ENCODE measurements at regions not wholly inside any gene's neighbourhood (a gene's known extent, or its start where the extent isn't known, plus 50 kb on each side); places are given as distances from the start of the nearest gene placed in this dataset.

DNA sequence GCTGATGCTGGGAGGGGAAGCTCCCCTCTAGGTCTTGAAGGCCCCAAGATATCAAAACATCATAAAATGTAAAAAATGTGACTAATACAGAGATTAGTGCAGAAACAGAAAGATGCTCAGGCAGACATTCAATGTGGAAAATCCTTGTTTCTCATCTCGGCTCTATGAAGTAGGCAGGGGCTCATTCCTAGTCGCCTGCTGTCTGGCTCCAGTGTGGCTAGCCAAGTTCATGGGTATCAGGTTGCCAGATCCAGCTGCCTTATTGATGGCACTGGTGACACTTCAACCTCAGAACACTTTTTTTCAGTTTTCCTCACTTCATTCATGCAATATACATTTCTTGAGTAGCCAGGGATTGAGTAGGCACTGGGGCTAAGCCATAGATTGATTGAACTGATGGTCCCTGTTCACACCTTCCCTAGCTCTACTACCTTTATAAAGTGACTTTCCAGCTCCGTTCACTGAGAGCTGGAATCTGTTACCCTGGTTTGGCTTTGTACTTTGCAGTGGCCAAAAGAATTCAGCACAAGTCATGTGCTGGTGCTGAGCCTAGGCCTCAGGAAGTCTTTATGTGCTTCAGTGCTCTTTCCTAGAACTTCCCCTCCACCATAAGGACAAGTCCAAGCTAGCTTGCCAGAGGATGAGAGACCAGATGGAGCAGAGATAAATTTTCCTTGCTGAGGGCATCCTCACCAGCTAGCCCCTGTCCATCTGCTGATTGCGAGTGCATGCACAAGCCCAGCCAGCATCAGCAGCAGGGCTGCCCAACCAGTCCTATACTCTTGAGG lies 373.6 kb upstream of the ST6GAL2 start:
- no peak overlapping the region for H3K9ac ChIP-seq (ENCODE audit: insufficient read depth, low read length, poor library complexity, severe bottlenecking)
- H3K4me3 ChIP-seq (replicated peaks in 1 of 3; ENCODE audit: low read depth in 2 of 3, low read length in 3 of 3): no peak overlapping the region
- H3K9me3 ChIP-seq (replicated peaks in 1 of 2; ENCODE audit: control insufficient read depth in 1 of 2, insufficient read depth in 1 of 2, low read length in 2 of 2): peaks cover 6 to 25% of the 10 kb centered on the region in 2 donors
- H2AFZ ChIP-seq (ENCODE audit: insufficient read depth, low read depth, low read length, poor library complexity, severe bottlenecking): no peak overlapping the region
- H3K4me2 ChIP-seq (replicated peaks; ENCODE audit: extremely low read depth, low read length, poor library complexity, severe bottlenecking): no peak overlapping the region
- no peaks in the 10 kb centered on the region for H3K4me1 ChIP-seq (ENCODE audit: control insufficient read depth in 1 of 2, insufficient read depth in 2 of 2, low read length in 2 of 2)
- Mint-ChIP-seq H3K4me3 (no peak overlapping the region), H3K27ac (no peak overlapping the region), H3K9me3 (peaks cover 4 to 22% (median 8%) of the 10 kb centered on the region in 7 donors), H3K36me3 (no peaks in the 10 kb centered on the region), H3K4me1 (no peaks in the 10 kb centered on the region), H3K27me3 (ENCODE audit: low read depth in 3 of 3) (no peaks in the 10 kb centered on the region)
- intact Hi-C loops (cut with micrococcal nuclease): no loop called here
- H3K36me3 ChIP-seq (replicated peaks in 1 of 2; ENCODE audit: control insufficient read depth in 1 of 2, insufficient read depth in 2 of 2, low read length in 2 of 2): no peaks in the 10 kb centered on the region
- TF ChIP-seq, protein P1, sequence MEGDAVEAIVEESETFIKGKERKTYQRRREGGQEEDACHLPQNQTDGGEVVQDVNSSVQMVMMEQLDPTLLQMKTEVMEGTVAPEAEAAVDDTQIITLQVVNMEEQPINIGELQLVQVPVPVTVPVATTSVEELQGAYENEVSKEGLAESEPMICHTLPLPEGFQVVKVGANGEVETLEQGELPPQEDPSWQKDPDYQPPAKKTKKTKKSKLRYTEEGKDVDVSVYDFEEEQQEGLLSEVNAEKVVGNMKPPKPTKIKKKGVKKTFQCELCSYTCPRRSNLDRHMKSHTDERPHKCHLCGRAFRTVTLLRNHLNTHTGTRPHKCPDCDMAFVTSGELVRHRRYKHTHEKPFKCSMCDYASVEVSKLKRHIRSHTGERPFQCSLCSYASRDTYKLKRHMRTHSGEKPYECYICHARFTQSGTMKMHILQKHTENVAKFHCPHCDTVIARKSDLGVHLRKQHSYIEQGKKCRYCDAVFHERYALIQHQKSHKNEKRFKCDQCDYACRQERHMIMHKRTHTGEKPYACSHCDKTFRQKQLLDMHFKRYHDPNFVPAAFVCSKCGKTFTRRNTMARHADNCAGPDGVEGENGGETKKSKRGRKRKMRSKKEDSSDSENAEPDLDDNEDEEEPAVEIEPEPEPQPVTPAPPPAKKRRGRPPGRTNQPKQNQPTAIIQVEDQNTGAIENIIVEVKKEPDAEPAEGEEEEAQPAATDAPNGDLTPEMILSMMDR (IDR thresholded peaks at IDR 0.05): no peak
- no peaks in the 10 kb centered on the region for H3K79me2 ChIP-seq (ENCODE audit: insufficient read depth, low read length)
- no peak for DNase-seq
- 76% methylated on average over 4 of the region's 4 CpGs for WGBS (ENCODE audit: insufficient coverage)
- no peaks in the 10 kb centered on the region for H3K27me3 ChIP-seq (ENCODE audit: control insufficient read depth in 2 of 2, insufficient read depth in 2 of 2, low read length in 2 of 2)
- H4K20me1 ChIP-seq (ENCODE audit: insufficient read depth, low read length): no peaks in the 10 kb centered on the region
- no peak overlapping the region for H3K27ac ChIP-seq (ENCODE audit: low read depth in 1 of 2, low read length in 2 of 2)

DNA sequence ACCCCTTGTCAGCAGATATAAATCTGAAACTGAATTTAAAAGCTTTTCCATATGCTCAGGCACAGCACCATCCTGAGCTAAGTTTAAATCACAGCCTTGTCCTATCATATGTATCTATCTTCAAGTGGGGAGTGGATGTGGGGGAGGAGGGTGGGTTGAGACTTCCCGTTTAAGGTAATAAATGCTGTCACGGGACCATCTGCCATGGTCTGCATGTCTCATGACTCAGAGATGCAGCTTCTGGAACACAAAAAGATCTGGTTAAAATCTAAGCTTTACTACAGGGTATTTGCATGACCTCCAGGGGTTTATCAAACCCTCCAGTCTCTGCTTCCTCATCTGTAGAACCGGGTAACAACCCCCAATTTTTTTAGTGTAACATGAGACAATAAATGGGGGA lies 377.7 kb upstream of the ST6GAL2 start:
- Histone ChIP-seq H3K9ac (ENCODE audit: insufficient read depth, low read length, poor library complexity, severe bottlenecking) (no peak overlapping the region), H3K27ac (ENCODE audit: low read depth in 1 of 2, low read length in 2 of 2) (no peak overlapping the region), H3K27me3 (ENCODE audit: control insufficient read depth in 2 of 2, insufficient read depth in 2 of 2, low read length in 2 of 2) (no peaks in the 10 kb centered on the region), H3K4me1 (ENCODE audit: control insufficient read depth in 1 of 2, insufficient read depth in 2 of 2, low read length in 2 of 2) (no peaks in the 10 kb centered on the region), H3K36me3 (replicated peaks in 1 of 2; ENCODE audit: control insufficient read depth in 1 of 2, insufficient read depth in 2 of 2, low read length in 2 of 2) (no peaks in the 10 kb centered on the region), H4K20me1 (ENCODE audit: insufficient read depth, low read length) (no peaks in the 10 kb centered on the region), H3K9me3 (replicated peaks in 1 of 2; ENCODE audit: control insufficient read depth in 1 of 2, insufficient read depth in 1 of 2, low read length in 2 of 2) (peaks cover 6 to 8% of the 10 kb centered on the region in 2 donors), H2AFZ (ENCODE audit: insufficient read depth, low read depth, low read length, poor library complexity, severe bottlenecking) (no peak overlapping the region), H3K4me3 (replicated peaks in 1 of 3; ENCODE audit: low read depth in 2 of 3, low read length in 3 of 3) (no peak overlapping the region), H3K79me2 (ENCODE audit: insufficient read depth, low read length) (no peaks in the 10 kb centered on the region), H3K4me2 (replicated peaks; ENCODE audit: extremely low read depth, low read length, poor library complexity, severe bottlenecking) (no peak overlapping the region)
- Mint-ChIP-seq H3K27me3 (ENCODE audit: low read depth in 3 of 3) (peaks cover 0 to 6% (median 0%) of the 10 kb centered on the region in 3 donors), H3K9me3 (peaks cover 0 to 15% (median 5%) of the 10 kb centered on the region in 7 donors), H3K4me3 (no peak overlapping the region), H3K36me3 (no peaks in the 10 kb centered on the region), H3K4me1 (no peaks in the 10 kb centered on the region), H3K27ac (no peak overlapping the region)
- 86% methylated on average over 2 of the region's 3 CpGs for WGBS (ENCODE audit: insufficient coverage)
- DNase-seq: no peak
- intact Hi-C loops (cut with micrococcal nuclease): no loop called here
- TF ChIP-seq, protein P1 (IDR thresholded peaks at IDR 0.05): no peak

All from CD14-positive monocyte (primary cell).